HEK293 (cell line): ENCODE measurements at regions not wholly inside any gene's neighbourhood (a gene's known extent, or its start where the extent isn't known, plus 50 kb on each side); places are given as distances from the start of the nearest gene placed in this dataset.

Experiments
- MZF1 ChIP-seq: fragments of 450-650 bp; formaldehyde crosslinking; IDR thresholded peaks from 2 replicates; pipeline ENCODE4 v1.5.1; 2017; ENCODE audit warnings: missing biosample characterization, missing genetic modification characterization, borderline replicate concordance
- PRDM10 ChIP-seq: fragments of 450-650 bp; formaldehyde crosslinking; IDR thresholded peaks from 2 replicates; pipeline ENCODE4 v1.5.1; 2016; ENCODE audit warnings: missing biosample characterization, missing genetic modification characterization
- YY1 ChIP-seq: fragments of 450-650 bp; formaldehyde crosslinking; IDR thresholded peaks from 2 replicates; pipeline ENCODE4 v1.5.1; 2018; ENCODE audit warnings: missing biosample characterization, missing genetic modification characterization
- ZBTB7A ChIP-seq: fragments of 450-650 bp; formaldehyde crosslinking; IDR thresholded peaks from 2 replicates; pipeline ENCODE4 v1.5.1; 2016; ENCODE audit warnings: low read depth, missing biosample characterization, missing genetic modification characterization
- ZBTB8A ChIP-seq: fragments of 450-650 bp; formaldehyde crosslinking; IDR thresholded peaks from 2 replicates; pipeline ENCODE4 v1.5.1; 2016; ENCODE audit warnings: missing biosample characterization, missing genetic modification characterization
- ZNF121 ChIP-seq: fragments of 450-650 bp; formaldehyde crosslinking; IDR thresholded peaks from 2 replicates; pipeline ENCODE4 v1.5.1; 2016; ENCODE audit warnings: missing biosample characterization, missing genetic modification characterization
- ZNF19 ChIP-seq: fragments of 450-650 bp; formaldehyde crosslinking; IDR thresholded peaks from 2 replicates; pipeline ENCODE4; 2016; ENCODE audit warnings: missing biosample characterization, missing genetic modification characterization, low read depth
- ZNF560 ChIP-seq: fragments of 450-650 bp; formaldehyde crosslinking; IDR thresholded peaks from 2 replicates; pipeline ENCODE4 v1.5.1; 2017; ENCODE audit warnings: missing biosample characterization, missing genetic modification characterization, borderline replicate concordance
- ZNF776 ChIP-seq: fragments of 450-650 bp; formaldehyde crosslinking; IDR thresholded peaks from 2 replicates; pipeline ENCODE4 v1.5.0; 2017; ENCODE audit warnings: missing biosample characterization, missing genetic modification characterization, borderline replicate concordance
- TF ChIP-seq, protein P1 (sequence below): fragments of 450-650 bp; formaldehyde crosslinking; IDR thresholded peaks from 2 replicates; pipeline ENCODE4 v1.5.1; 2016; ENCODE audit warnings: missing biosample characterization, missing genetic modification characterization
- TF ChIP-seq, protein P2 (sequence below): fragments of 450-650 bp; formaldehyde crosslinking; IDR thresholded peaks from 2 replicates; pipeline ENCODE4 v1.5.1; 2016; ENCODE audit warnings: missing biosample characterization, missing genetic modification characterization
- TF ChIP-seq, protein P3 (sequence below): fragments of 450-650 bp; formaldehyde crosslinking; IDR thresholded peaks from 2 replicates; pipeline ENCODE4 v1.5.1; 2016; ENCODE audit warnings: missing biosample characterization, missing genetic modification characterization

GRCh38 chr4:123954220-123954619 is 557.6 kb downstream of the SPRY1 start:
- TF ChIP-seq, protein P1, sequence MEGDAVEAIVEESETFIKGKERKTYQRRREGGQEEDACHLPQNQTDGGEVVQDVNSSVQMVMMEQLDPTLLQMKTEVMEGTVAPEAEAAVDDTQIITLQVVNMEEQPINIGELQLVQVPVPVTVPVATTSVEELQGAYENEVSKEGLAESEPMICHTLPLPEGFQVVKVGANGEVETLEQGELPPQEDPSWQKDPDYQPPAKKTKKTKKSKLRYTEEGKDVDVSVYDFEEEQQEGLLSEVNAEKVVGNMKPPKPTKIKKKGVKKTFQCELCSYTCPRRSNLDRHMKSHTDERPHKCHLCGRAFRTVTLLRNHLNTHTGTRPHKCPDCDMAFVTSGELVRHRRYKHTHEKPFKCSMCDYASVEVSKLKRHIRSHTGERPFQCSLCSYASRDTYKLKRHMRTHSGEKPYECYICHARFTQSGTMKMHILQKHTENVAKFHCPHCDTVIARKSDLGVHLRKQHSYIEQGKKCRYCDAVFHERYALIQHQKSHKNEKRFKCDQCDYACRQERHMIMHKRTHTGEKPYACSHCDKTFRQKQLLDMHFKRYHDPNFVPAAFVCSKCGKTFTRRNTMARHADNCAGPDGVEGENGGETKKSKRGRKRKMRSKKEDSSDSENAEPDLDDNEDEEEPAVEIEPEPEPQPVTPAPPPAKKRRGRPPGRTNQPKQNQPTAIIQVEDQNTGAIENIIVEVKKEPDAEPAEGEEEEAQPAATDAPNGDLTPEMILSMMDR (tag by site-specific recombination) = no peak
- no peak for TF ChIP-seq ZBTB7A (tag by site-specific recombination)
- TF ChIP-seq, protein P2, sequence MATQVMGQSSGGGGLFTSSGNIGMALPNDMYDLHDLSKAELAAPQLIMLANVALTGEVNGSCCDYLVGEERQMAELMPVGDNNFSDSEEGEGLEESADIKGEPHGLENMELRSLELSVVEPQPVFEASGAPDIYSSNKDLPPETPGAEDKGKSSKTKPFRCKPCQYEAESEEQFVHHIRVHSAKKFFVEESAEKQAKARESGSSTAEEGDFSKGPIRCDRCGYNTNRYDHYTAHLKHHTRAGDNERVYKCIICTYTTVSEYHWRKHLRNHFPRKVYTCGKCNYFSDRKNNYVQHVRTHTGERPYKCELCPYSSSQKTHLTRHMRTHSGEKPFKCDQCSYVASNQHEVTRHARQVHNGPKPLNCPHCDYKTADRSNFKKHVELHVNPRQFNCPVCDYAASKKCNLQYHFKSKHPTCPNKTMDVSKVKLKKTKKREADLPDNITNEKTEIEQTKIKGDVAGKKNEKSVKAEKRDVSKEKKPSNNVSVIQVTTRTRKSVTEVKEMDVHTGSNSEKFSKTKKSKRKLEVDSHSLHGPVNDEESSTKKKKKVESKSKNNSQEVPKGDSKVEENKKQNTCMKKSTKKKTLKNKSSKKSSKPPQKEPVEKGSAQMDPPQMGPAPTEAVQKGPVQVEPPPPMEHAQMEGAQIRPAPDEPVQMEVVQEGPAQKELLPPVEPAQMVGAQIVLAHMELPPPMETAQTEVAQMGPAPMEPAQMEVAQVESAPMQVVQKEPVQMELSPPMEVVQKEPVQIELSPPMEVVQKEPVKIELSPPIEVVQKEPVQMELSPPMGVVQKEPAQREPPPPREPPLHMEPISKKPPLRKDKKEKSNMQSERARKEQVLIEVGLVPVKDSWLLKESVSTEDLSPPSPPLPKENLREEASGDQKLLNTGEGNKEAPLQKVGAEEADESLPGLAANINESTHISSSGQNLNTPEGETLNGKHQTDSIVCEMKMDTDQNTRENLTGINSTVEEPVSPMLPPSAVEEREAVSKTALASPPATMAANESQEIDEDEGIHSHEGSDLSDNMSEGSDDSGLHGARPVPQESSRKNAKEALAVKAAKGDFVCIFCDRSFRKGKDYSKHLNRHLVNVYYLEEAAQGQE (tag by site-specific recombination) = no peak
- no peak for TF ChIP-seq ZNF121
- TF ChIP-seq, protein P3, sequence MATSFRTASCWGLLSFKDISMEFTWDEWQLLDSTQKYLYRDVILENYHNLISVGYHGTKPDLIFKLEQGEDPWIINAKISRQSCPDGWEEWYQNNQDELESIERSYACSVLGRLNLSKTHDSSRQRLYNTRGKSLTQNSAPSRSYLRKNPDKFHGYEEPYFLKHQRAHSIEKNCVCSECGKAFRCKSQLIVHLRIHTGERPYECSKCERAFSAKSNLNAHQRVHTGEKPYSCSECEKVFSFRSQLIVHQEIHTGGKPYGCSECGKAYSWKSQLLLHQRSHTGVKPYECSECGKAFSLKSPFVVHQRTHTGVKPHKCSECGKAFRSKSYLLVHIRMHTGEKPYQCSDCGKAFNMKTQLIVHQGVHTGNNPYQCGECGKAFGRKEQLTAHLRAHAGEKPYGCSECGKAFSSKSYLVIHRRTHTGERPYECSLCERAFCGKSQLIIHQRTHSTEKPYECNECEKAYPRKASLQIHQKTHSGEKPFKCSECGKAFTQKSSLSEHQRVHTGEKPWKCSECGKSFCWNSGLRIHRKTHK (tag by site-specific recombination) = no peak
- TF ChIP-seq YY1 (tag by site-specific recombination) = no peak
- TF ChIP-seq ZBTB8A (tag by site-specific recombination) = no peak
- no peak for TF ChIP-seq ZNF776 (tag by site-specific recombination)
- TF ChIP-seq ZNF560 (tag by site-specific recombination) = no peak
- no peak for TF ChIP-seq PRDM10 (tag by site-specific recombination)
- no peak for TF ChIP-seq ZNF19 (tag by site-specific recombination)
- TF ChIP-seq MZF1 (tag by site-specific recombination) = no peak
